ENCODE measurements at regions not wholly inside any gene's neighbourhood (a gene's known extent, or its start where the extent isn't known, plus 50 kb on each side); places are given as distances from the start of the nearest gene placed in this dataset.

DNA sequence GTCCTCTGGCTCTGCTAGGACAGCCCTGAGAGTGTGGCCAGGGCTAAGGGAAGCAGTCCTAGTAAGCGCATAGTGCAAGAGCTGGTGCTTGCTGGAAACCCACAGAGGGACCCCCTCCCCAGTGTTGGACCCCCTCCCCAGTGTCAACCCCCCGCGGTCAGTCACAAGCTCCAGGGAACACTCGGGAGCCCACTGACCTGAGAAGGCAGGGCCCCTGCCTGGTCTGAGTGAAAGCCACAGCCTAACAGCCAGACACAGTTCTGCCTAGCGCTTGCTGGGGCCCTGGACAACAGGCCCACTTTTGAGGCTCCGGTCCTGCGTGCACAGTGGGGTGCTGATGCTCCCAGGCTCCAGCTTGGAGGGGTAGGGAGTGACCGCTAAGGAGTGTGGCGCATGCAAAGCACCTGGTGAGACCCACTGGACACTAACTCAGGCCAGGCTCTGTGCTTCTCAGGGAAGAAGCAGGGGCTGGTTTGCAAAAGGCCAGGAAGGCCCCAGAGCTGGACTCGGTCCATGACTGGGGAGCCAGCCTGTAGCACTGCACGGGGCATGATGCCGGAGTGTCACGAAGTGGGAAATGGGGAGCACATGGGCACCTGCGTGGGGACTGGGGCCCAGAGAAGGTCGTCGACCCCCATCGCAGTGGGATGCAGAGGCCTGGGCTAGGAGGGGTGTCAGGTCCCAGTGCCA, 175.8 kb upstream of the PPP2R2D start (continued):
- TF ChIP-seq, protein P1, sequence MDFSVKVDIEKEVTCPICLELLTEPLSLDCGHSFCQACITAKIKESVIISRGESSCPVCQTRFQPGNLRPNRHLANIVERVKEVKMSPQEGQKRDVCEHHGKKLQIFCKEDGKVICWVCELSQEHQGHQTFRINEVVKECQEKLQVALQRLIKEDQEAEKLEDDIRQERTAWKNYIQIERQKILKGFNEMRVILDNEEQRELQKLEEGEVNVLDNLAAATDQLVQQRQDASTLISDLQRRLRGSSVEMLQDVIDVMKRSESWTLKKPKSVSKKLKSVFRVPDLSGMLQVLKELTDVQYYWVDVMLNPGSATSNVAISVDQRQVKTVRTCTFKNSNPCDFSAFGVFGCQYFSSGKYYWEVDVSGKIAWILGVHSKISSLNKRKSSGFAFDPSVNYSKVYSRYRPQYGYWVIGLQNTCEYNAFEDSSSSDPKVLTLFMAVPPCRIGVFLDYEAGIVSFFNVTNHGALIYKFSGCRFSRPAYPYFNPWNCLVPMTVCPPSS (IDR thresholded peaks at IDR 0.05) = no peak
- TF ChIP-seq ARNT (IDR thresholded peaks at IDR 0.05) (no peak), ZFP62 (CRISPR knock-in tag; IDR thresholded peaks at IDR 0.05) (no peak), HDAC1 (CRISPR knock-in tag; IDR thresholded peaks at IDR 0.05) (no peak)

DNA sequence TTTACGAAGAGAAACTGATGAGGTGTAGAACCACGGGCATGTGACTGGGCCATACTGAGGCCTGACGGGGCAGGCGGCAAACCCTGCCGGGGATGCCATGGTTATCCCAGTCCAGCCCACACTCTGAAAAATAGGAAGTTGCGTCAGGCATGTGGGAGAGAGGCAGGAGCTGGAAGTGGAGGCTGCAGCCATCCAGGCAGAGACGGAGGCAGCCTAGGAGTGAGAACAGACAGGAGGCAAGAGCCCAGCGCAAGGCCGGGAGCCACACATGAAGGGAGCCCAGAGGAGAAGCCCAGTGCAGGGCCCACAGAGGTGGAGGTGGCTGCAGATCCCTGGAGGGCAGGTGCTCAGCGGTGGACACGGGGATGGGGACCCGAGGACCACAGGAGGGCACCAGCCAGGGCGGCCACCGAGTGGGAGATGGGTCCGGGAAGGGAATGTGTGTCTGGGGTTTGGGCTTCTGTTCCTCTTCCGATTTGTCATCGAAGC, 175.2 kb upstream of the PPP2R2D start:
- ATAC-seq = no peak
- 71% methylated on average over 16 of the region's 17 CpGs for WGBS (ENCODE audit: low lambda C conversion rate)
- no peak for FAIRE-seq
- Histone ChIP-seq H3K79me2 (ENCODE audit: insufficient read depth, low read length) (no peaks in the 10 kb centered on the region), H2AFZ (ENCODE audit: low read length) (no peak overlapping the region), H4K20me1 (ENCODE audit: insufficient read depth, low read length) (no peaks in the 10 kb centered on the region), H3K27me3 (ENCODE audit: control insufficient read depth in 1 of 2, insufficient read depth in 2 of 2, low read length in 2 of 2) (peaks cover 0 to 14% of the 10 kb centered on the region in 2 experiments; a peak in 3 of 5 replicates), H3K4me3 (replicated peaks in 1 of 3; ENCODE audit: insufficient read depth in 1 of 3, low read depth in 2 of 3, low read length in 3 of 3) (no peak overlapping the region), H3K36me3 (replicated peaks in 1 of 2; ENCODE audit: control insufficient read depth in 1 of 2, insufficient read depth in 2 of 2, low read length in 2 of 2) (no peaks in the 10 kb centered on the region), H3K9ac (ENCODE audit: insufficient read depth, low read depth, low read length) (no peak overlapping the region), H3K27ac (ENCODE audit: extremely low read length, insufficient read depth, low read length) (no peak overlapping the region), H3K9me3 (ENCODE audit: low read length) (no peaks in the 10 kb centered on the region), H3K4me1 (ENCODE audit: insufficient read depth, low read length) (peaks cover 8% of the 10 kb centered on the region), H3K4me2 (ENCODE audit: low read depth, low read length) (no peak overlapping the region)
- no peak for TF ChIP-seq SP5 (CRISPR knock-in tag; IDR thresholded peaks at IDR 0.05; ENCODE audit: borderline replicate concordance, low read depth)
- TF ChIP-seq HOXA9 (CRISPR knock-in tag; IDR thresholded peaks at IDR 0.05; ENCODE audit: borderline replicate concordance) = no peak
- no peak for TF ChIP-seq ZNF564 (CRISPR knock-in tag; IDR thresholded peaks at IDR 0.05)
- no peak for TF ChIP-seq BCL6 (CRISPR knock-in tag; IDR thresholded peaks at IDR 0.05)
- TF ChIP-seq, protein P2, sequence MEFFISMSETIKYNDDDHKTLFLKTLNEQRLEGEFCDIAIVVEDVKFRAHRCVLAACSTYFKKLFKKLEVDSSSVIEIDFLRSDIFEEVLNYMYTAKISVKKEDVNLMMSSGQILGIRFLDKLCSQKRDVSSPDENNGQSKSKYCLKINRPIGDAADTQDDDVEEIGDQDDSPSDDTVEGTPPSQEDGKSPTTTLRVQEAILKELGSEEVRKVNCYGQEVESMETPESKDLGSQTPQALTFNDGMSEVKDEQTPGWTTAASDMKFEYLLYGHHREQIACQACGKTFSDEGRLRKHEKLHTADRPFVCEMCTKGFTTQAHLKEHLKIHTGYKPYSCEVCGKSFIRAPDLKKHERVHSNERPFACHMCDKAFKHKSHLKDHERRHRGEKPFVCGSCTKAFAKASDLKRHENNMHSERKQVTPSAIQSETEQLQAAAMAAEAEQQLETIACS (CRISPR knock-in tag; IDR thresholded peaks at IDR 0.05) = no peak
- TF ChIP-seq ATF7-NPFF (CRISPR knock-in tag; IDR thresholded peaks at IDR 0.05; ENCODE audit: low read depth) = no peak
- no peak for TF ChIP-seq BRD4 (CRISPR knock-in tag; IDR thresholded peaks at IDR 0.05)
- no peak for TF ChIP-seq ZNF256 (CRISPR knock-in tag; conservative IDR thresholded peaks at IDR 0.05)
- no peak for TF ChIP-seq JARID2 (CRISPR knock-in tag; IDR thresholded peaks at IDR 0.05; ENCODE audit: insufficient replicate concordance)
- no peak for TF ChIP-seq MED1 (CRISPR knock-in tag; IDR thresholded peaks at IDR 0.05)
- no peak for TF ChIP-seq NONO (IDR thresholded peaks at IDR 0.05)
- TF ChIP-seq NONO (CRISPR knock-in tag; conservative IDR thresholded peaks at IDR 0.05) = no peak
- TF ChIP-seq PITX1 (CRISPR knock-in tag; IDR thresholded peaks at IDR 0.05) = no peak
- no peak for TF ChIP-seq ZSCAN9 (CRISPR knock-in tag; IDR thresholded peaks at IDR 0.05; ENCODE audit: borderline replicate concordance)
- TF ChIP-seq RBFOX2 (IDR thresholded peaks at IDR 0.05; ENCODE audit: low read depth, low read length) = no peak
- no peak for TF ChIP-seq ZNF792 (CRISPR knock-in tag; IDR thresholded peaks at IDR 0.05)
- no peak for TF ChIP-seq EHMT2 (IDR thresholded peaks at IDR 0.05; ENCODE audit: borderline replicate concordance, low read depth, low read length)
- BruUV-seq (replicated peaks) = no TSS peak
- no peak for DNase-seq (ENCODE audit: low spot score)
- ChIA-PET CTCF (ENCODE audit: low intra/inter-chr PET ratio, low total read pairs) (no interaction called here), POLR2A (no interaction called here)
- intact Hi-C loops (cut with micrococcal nuclease; ENCODE audit: unreplicated experiment) (no loop called here), in situ Hi-C loops (cut with HindIII; ENCODE audit: extremely low pct_ligation_motif_present, low pct_unique_long_range_greater_than_20kb) (no loop called here)
